Liver (tissue), 8 donors: ENCODE measurements at regions not wholly inside any gene's neighbourhood (a gene's known extent, or its start where the extent isn't known, plus 50 kb on each side); places are given as distances from the start of the nearest gene placed in this dataset.

Experiments
- DNase-seq: peaks from one replicate; pipeline ENCODE4 v3.0.0-alpha.2; 2017; ENCODE audit warnings: low spot score
- H3K27ac ChIP-seq, 2 donors: one replicate each; pipeline ENCODE4 v1.7.0; 2013; ENCODE audit warnings: inconsistent platforms in 2 of 2, low read length in 2 of 2, control low read depth in 1 of 2, low read depth in 1 of 2, mild to moderate bottlenecking in 1 of 2
- H3K27me3 ChIP-seq, 4 donors: one replicate each; pipeline versions ENCODE4 v1.6.1 to v1.7.0; 2013; ENCODE audit warnings: low read length in 3 of 4, inconsistent platforms in 1 of 4, mild to moderate bottlenecking in 1 of 4, moderate library complexity in 1 of 4; ENCODE audit not compliant: control insufficient read depth in 4 of 4, insufficient read depth in 4 of 4
- H3K36me3 ChIP-seq, 4 donors: one replicate each; pipeline versions ENCODE4 v1.6.1 to v1.7.0; 2013; ENCODE audit warnings: low read length in 3 of 4, mild to moderate bottlenecking in 3 of 4, low read depth in 1 of 4, moderate library complexity in 1 of 4; ENCODE audit not compliant: control insufficient read depth in 4 of 4, insufficient read depth in 3 of 4
- H3K4me1 ChIP-seq, 4 donors: one replicate each; pipeline versions ENCODE4 v1.6.1 to v1.7.0; 2013; ENCODE audit warnings: low read length in 3 of 4, mild to moderate bottlenecking in 3 of 4, moderate library complexity in 1 of 4; ENCODE audit not compliant: control insufficient read depth in 4 of 4, insufficient read depth in 4 of 4
- H3K4me3 ChIP-seq, 3 donors: one replicate each; pipeline versions ENCODE4 v1.6.1 to v1.7.0; 2013; ENCODE audit warnings: low read length in 3 of 3, control low read depth in 1 of 3, low read depth in 1 of 3, mild to moderate bottlenecking in 1 of 3
- H3K9ac ChIP-seq, 2 donors: one replicate each; pipeline ENCODE4 v1.7.0; 2013; ENCODE audit warnings: low read length in 2 of 2, mild to moderate bottlenecking in 2 of 2, moderate library complexity in 2 of 2, control low read depth in 1 of 2, low read depth in 1 of 2
- H3K9me3 ChIP-seq, 4 donors: one replicate each; pipeline versions ENCODE4 v1.6.1 to v1.7.0; 2013; ENCODE audit warnings: low read length in 3 of 4; ENCODE audit not compliant: control insufficient read depth in 4 of 4
- ATF3 ChIP-seq: IDR thresholded peaks from 2 replicates; pipeline ENCODE4 v1.6.1; 2016; ENCODE audit warnings: antibody characterized with exemption
- EGR1 ChIP-seq, 2 donors: IDR thresholded peaks; 2 replicates each; pipeline ENCODE4 v1.6.1; 2016 to 2018; ENCODE audit warnings: antibody characterized with exemption in 2 of 2, low read depth in 2 of 2
- FOXA1 ChIP-seq: IDR thresholded peaks from 2 replicates; pipeline ENCODE4 v1.6.1; 2016; ENCODE audit warnings: antibody characterized with exemption
- FOXA2 ChIP-seq: IDR thresholded peaks from 2 replicates; pipeline ENCODE4 v1.6.1; 2016; ENCODE audit warnings: antibody characterized with exemption
- GABPA ChIP-seq, 2 donors: IDR thresholded peaks in 1 of 2; conservative IDR thresholded peaks in 1 of 2; 2 replicates each; pipeline ENCODE4 v1.6.1; 2016; ENCODE audit warnings: antibody characterized with exemption in 2 of 2, mild to moderate bottlenecking in 1 of 2, moderate library complexity in 1 of 2
- HNF4A ChIP-seq, 2 donors: conservative IDR thresholded peaks; 2 replicates each; pipeline ENCODE4 v1.6.1; 2016; ENCODE audit warnings: antibody characterized with exemption in 2 of 2, mild to moderate bottlenecking in 2 of 2
- HNF4G ChIP-seq: IDR thresholded peaks from 2 replicates; pipeline ENCODE4 v1.6.1; 2016; ENCODE audit warnings: antibody characterized with exemption
- NR2F2 ChIP-seq: IDR thresholded peaks from 2 replicates; pipeline ENCODE4 v1.6.1; 2016; ENCODE audit warnings: antibody characterized with exemption
- SP1 ChIP-seq: IDR thresholded peaks from 2 replicates; pipeline ENCODE4 v1.6.1; 2018; ENCODE audit warnings: antibody characterized with exemption, mild to moderate bottlenecking
- TAF1 ChIP-seq: conservative IDR thresholded peaks from 2 replicates; pipeline ENCODE4 v1.6.1; 2016; ENCODE audit warnings: antibody characterized with exemption, mild to moderate bottlenecking
- YY1 ChIP-seq: IDR thresholded peaks from 2 replicates; pipeline ENCODE4 v1.6.1; 2016; ENCODE audit warnings: antibody characterized with exemption, mild to moderate bottlenecking
- ZBTB33 ChIP-seq: IDR thresholded peaks from 2 replicates; pipeline ENCODE4 v1.6.1; 2016; ENCODE audit warnings: antibody characterized with exemption
- WGBS: extraction: QIAGEN DNeasy Blood & Tissue Kit; methylation state at CpG from one replicate; pipeline ENCODE4 v1.1.7; 2013; 5-methylcytosine and 5-hydroxymethylcytosine counted together
- TF ChIP-seq, protein P1 (sequence below): IDR thresholded peaks from 2 replicates; pipeline ENCODE4 v1.6.1; 2016; ENCODE audit warnings: antibody characterized with exemption, mild to moderate bottlenecking
- TF ChIP-seq, protein P2 (sequence below): IDR thresholded peaks from 2 replicates; pipeline ENCODE4 v1.6.1; 2016; ENCODE audit warnings: antibody characterized with exemption
- TF ChIP-seq, protein P3 (sequence below): fragments of 150-350 bp; IDR thresholded peaks from 2 replicates; pipeline ENCODE4 v1.5.1; 2017; ENCODE audit warnings: improper control_type of control experiment, low read depth, low read length; ENCODE audit not compliant: missing input control
- donor health status: healthy.
- donor health status: healthy.
- donor health status: healthy.
- donor health status: healthy.
- donor health status: healthy.

- WGBS = 81% methylated on average over 4 of the region's 4 CpGs
- TF ChIP-seq ZBTB33 = no peak
- TF ChIP-seq, protein P1, sequence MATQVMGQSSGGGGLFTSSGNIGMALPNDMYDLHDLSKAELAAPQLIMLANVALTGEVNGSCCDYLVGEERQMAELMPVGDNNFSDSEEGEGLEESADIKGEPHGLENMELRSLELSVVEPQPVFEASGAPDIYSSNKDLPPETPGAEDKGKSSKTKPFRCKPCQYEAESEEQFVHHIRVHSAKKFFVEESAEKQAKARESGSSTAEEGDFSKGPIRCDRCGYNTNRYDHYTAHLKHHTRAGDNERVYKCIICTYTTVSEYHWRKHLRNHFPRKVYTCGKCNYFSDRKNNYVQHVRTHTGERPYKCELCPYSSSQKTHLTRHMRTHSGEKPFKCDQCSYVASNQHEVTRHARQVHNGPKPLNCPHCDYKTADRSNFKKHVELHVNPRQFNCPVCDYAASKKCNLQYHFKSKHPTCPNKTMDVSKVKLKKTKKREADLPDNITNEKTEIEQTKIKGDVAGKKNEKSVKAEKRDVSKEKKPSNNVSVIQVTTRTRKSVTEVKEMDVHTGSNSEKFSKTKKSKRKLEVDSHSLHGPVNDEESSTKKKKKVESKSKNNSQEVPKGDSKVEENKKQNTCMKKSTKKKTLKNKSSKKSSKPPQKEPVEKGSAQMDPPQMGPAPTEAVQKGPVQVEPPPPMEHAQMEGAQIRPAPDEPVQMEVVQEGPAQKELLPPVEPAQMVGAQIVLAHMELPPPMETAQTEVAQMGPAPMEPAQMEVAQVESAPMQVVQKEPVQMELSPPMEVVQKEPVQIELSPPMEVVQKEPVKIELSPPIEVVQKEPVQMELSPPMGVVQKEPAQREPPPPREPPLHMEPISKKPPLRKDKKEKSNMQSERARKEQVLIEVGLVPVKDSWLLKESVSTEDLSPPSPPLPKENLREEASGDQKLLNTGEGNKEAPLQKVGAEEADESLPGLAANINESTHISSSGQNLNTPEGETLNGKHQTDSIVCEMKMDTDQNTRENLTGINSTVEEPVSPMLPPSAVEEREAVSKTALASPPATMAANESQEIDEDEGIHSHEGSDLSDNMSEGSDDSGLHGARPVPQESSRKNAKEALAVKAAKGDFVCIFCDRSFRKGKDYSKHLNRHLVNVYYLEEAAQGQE = no peak
- TF ChIP-seq ATF3 = no peak
- no peak for TF ChIP-seq TAF1
- TF ChIP-seq, protein P2, sequence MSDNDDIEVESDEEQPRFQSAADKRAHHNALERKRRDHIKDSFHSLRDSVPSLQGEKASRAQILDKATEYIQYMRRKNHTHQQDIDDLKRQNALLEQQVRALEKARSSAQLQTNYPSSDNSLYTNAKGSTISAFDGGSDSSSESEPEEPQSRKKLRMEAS = no peak
- TF ChIP-seq NR2F2 = no peak
- no peak for TF ChIP-seq EGR1 (IDR thresholded peaks at IDR 0.05; ENCODE audit: low read depth in 2 of 2)
- H3K9me3 ChIP-seq = no peaks in the 10 kb centered on the region
- H3K27ac ChIP-seq = no peak overlapping the region
- H3K36me3 ChIP-seq = no peaks in the 10 kb centered on the region
- no peak overlapping the region for H3K9ac ChIP-seq
- DNase-seq = no peak
- no peaks in the 10 kb centered on the region for H3K27me3 ChIP-seq
- H3K4me1 ChIP-seq = no peaks in the 10 kb centered on the region
- H3K4me3 ChIP-seq = no peak overlapping the region
These were observed 286.1 kb downstream of the SOX11 start for GRCh38 chr2:5978131-5978751.

GRCh38 chr2:5980450-5981190, 288.4 kb downstream of the SOX11 start:
- Histone ChIP-seq H3K9ac (no peak overlapping the region), H3K27ac (no peak overlapping the region), H3K27me3 (peaks cover 0 to 2% (median 0%) of the 10 kb centered on the region in 4 donors), H3K4me1 (no peaks in the 10 kb centered on the region), H3K4me3 (no peak overlapping the region), H3K36me3 (no peaks in the 10 kb centered on the region), H3K9me3 (no peaks in the 10 kb centered on the region)
- TF ChIP-seq ATF3 = no peak
- no peak for TF ChIP-seq HNF4A (conservative IDR thresholded peaks at IDR 0.05)
- no peak for TF ChIP-seq FOXA2
- no peak for TF ChIP-seq ZBTB33
- TF ChIP-seq SP1 = no peak
- TF ChIP-seq FOXA1 = no peak
- no peak for TF ChIP-seq HNF4G
- no peak for TF ChIP-seq TAF1
- TF ChIP-seq GABPA (IDR thresholded peaks at IDR 0.05 in 1 of 2, conservative IDR thresholded peaks at IDR 0.05 in 1 of 2) = no peak
- TF ChIP-seq EGR1 (IDR thresholded peaks at IDR 0.05; ENCODE audit: low read depth in 2 of 2) = no peak
- no peak for TF ChIP-seq YY1
- TF ChIP-seq, protein P3, sequence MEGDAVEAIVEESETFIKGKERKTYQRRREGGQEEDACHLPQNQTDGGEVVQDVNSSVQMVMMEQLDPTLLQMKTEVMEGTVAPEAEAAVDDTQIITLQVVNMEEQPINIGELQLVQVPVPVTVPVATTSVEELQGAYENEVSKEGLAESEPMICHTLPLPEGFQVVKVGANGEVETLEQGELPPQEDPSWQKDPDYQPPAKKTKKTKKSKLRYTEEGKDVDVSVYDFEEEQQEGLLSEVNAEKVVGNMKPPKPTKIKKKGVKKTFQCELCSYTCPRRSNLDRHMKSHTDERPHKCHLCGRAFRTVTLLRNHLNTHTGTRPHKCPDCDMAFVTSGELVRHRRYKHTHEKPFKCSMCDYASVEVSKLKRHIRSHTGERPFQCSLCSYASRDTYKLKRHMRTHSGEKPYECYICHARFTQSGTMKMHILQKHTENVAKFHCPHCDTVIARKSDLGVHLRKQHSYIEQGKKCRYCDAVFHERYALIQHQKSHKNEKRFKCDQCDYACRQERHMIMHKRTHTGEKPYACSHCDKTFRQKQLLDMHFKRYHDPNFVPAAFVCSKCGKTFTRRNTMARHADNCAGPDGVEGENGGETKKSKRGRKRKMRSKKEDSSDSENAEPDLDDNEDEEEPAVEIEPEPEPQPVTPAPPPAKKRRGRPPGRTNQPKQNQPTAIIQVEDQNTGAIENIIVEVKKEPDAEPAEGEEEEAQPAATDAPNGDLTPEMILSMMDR = no peak
- no peak for DNase-seq
- 74% methylated on average over 16 of the region's 16 CpGs for WGBS
